CD4-positive, alpha-beta T cell treated with Interleukin-15 for 1 hour (primary cell): ENCODE measurements at regions not wholly inside any gene's neighbourhood (a gene's known extent, or its start where the extent isn't known, plus 50 kb on each side); places are given as distances from the start of the nearest gene placed in this dataset.

Experiments used
- DNase-seq: peaks from one replicate; pipeline ENCODE4 v3.0.0-alpha.2; 2020

- DNase-seq = no peak
These were observed 114.7 kb upstream of the AHR start for GRCh38 chr7:17183630-17184328.

GRCh38 chr7:17184805-17185689, 113.4 kb upstream of the AHR start:
- DNase-seq = no peak

GRCh38 chr7:17185690-17186070, 112.8 kb upstream of the AHR start:
- peak; percentile 17 for DNase-seq

GRCh38 chr7:17186745-17187530, 111.5 kb upstream of the AHR start:
- DNase-seq = no peak

- DNase-seq = no peak
These were observed 103.8 kb upstream of the AHR start for GRCh38 chr7:17194656-17195055.

GRCh38 chr7:17195576-17195975, 102.9 kb upstream of the AHR start:
- no peak for DNase-seq

- DNase-seq = no peak
These were observed 92.5 kb upstream of the AHR start for GRCh38 chr7:17205910-17206309.

- no peak for DNase-seq
These were observed 92.0 kb upstream of the AHR start for GRCh38 chr7:17206349-17206905.

GRCh38 chr7:17207220-17207619, 91.2 kb upstream of the AHR start:
- DNase-seq = no peak

- DNase-seq = no peak
These were observed 89.4 kb upstream of the AHR start for GRCh38 chr7:17209101-17209500.

GRCh38 chr7:17211307-17211836, 87.1 kb upstream of the AHR start:
- DNase-seq = no peak

GRCh38 chr7:17212188-17212587, 86.3 kb upstream of the AHR start:
- no peak for DNase-seq

- DNase-seq = no peak
These were observed 70.5 kb upstream of the AHR start for GRCh38 chr7:17227766-17228490.

- DNase-seq = no peak
These were observed 69.2 kb upstream of the AHR start for GRCh38 chr7:17229228-17229627.

GRCh38 chr7:17230099-17230807, 68.2 kb upstream of the AHR start:
- no peak for DNase-seq

- DNase-seq = no peak
These were observed 64.8 kb upstream of the AHR start for GRCh38 chr7:17233603-17234002.

GRCh38 chr7:17234030-17234397, 64.4 kb upstream of the AHR start:
- DNase-seq = peak; percentile 61

- DNase-seq = peak; percentile 83
These were observed 63.9 kb upstream of the AHR start for GRCh38 chr7:17234398-17235031.

- no peak for DNase-seq
These were observed 62.3 kb upstream of the AHR start for GRCh38 chr7:17236171-17236570.

GRCh38 chr7:17236603-17237002, 61.8 kb upstream of the AHR start:
- no peak for DNase-seq

GRCh38 chr7:17239046-17239445, 59.4 kb upstream of the AHR start:
- DNase-seq = no peak
